HG03139 (cell line): ENCODE measurements at regions not wholly inside any gene's neighbourhood (a gene's known extent, or its start where the extent isn't known, plus 50 kb on each side); places are given as distances from the start of the nearest gene placed in this dataset.

ENCODE experiments used
- ATAC-seq: cut with Tn5 transposase; IDR thresholded peaks from one replicate; pipeline ENCODE4 v1.9.1; 2021; ENCODE audit not compliant: unreplicated experiment

DNA sequence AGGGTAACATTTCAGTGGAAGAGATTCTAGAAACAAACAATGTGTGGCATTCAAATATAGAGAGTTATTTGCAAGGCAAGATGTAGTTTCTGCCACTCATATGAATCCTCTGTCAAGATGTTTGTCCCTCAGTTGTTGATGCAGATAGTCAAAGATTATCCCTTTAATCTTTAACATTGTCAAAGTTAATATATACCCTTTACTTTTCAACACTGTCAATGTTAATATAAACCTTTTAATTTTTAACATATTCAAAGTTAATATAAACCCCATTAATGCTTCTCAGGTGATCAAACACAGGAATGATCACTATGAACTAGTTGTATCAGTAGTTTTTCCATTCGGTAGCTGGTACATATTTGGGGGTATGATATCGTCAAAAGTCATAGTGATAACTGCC, 51.9 kb upstream of the PICALM start:
- no peak for ATAC-seq

DNA sequence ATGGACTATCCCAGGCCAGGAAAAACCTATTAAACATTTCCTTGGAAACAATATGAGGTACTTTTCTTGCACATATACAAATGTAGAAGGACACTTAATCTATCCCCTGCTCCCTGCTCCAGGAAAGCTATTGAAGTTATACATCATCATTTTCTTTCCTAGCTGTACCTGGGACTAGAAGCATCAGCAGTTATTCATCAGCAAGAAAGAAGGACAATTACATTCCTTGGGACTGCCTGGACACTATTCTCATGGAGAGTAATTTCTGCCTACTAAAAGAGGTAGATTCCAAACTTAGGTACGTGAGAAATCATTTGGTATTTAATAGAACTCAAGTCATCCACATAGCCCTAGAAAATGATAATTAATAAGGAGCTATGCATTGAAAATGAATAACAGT, 51.0 kb upstream of the PICALM start:
- ATAC-seq: no peak

DNA sequence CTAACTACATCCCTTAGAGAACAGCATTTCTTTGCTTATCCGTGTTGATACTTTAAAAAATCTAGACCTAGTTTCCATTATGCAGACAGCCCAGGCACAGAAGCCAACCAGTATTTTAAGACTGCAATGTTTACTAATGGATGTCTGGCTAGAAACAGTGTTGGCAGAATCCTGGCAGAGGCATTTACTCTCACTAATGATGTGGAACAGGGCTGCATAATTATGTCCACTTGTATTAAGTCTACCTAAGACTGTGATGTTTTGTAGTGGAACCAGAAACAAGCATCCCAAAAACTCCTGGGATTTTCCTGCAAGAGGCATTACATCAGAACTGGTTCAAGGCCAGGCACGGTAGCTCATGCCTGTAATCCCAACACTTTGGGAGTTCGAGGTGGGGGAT, 50.2 kb upstream of the PICALM start:
- no peak for ATAC-seq
